ENCODE measurements at regions not wholly inside any gene's neighbourhood (a gene's known extent, or its start where the extent isn't known, plus 50 kb on each side); places are given as distances from the start of the nearest gene placed in this dataset.

- no peak for TF ChIP-seq ZBTB8A (tag by site-specific recombination; IDR thresholded peaks at IDR 0.05)
- no peak for TF ChIP-seq PATZ1 (tag by site-specific recombination; IDR thresholded peaks at IDR 0.05)
Observed at GRCh38 chr2:190809876-190810525, 70.6 kb upstream of the GLS start.
